H1 (cell line): ENCODE measurements at regions not wholly inside any gene's neighbourhood (a gene's known extent, or its start where the extent isn't known, plus 50 kb on each side); places are given as distances from the start of the nearest gene placed in this dataset.

ENCODE experiments used
- CTCF ChIA-PET: fragments of 300-600 bp; sonication (Branson Sonifier 250); formaldehyde crosslinking; loops from one replicate; lab custom pipeline; 2021; ENCODE audit not compliant: partially characterized antibody; lab: Charles Lee
- POLR2A ChIA-PET: fragments of 300-600 bp; sonication (Branson Sonifier 250); formaldehyde crosslinking; loops from one replicate; lab custom pipeline; 2021; ENCODE audit warnings: inconsistent platforms; ENCODE audit not compliant: partially characterized antibody; lab: Charles Lee
- DNase-seq, 2 experiments: peaks; one replicate each; pipeline versions ENCODE4 v3.0.0 to v3.0.0-alpha.2; 2010 to 2022; ENCODE audit warnings: low spot score in 2 of 2, low read depth in 1 of 2, mixed read lengths in 1 of 2
- FAIRE-seq: peaks from 2 replicates; lab custom pipeline; 2011; peaks lifted over from hg19 to GRCh38; lab: Jason Lieb, UNC
- H2AFZ ChIP-seq: 2 replicates; pipeline ENCODE4 v1.8.1; 2012; ENCODE audit warnings: low read length, inconsistent platforms
- H2AK5ac ChIP-seq: 2 replicates; pipeline ENCODE4 v1.6.1; 2013; ENCODE audit warnings: low read depth, low read length
- H2BK120ac ChIP-seq: replicated peaks from 2 replicates; pipeline ENCODE3; 2013; ENCODE audit warnings: low read depth, low read length, inconsistent platforms
- H2BK12ac ChIP-seq: 2 replicates; pipeline ENCODE4 v1.6.1; 2013; ENCODE audit warnings: low read depth, low read length
- H2BK15ac ChIP-seq: 2 replicates; pipeline ENCODE4 v1.6.1; 2013; ENCODE audit warnings: low read length
- H2BK20ac ChIP-seq: 2 replicates; pipeline ENCODE4 v1.6.1; 2013; ENCODE audit warnings: low read length
- H2BK5ac ChIP-seq: 2 replicates; pipeline ENCODE4 v1.6.1; 2013; ENCODE audit warnings: low read depth, low read length
- H3K14ac ChIP-seq: 2 replicates; pipeline ENCODE4 v1.6.1; 2013; ENCODE audit warnings: inconsistent platforms; ENCODE audit not compliant: insufficient read length
- H3K18ac ChIP-seq: 2 replicates; pipeline ENCODE4 v1.6.1; 2013; ENCODE audit warnings: low read length; ENCODE audit errors: extremely low read depth
- H3K23ac ChIP-seq: 2 replicates; pipeline ENCODE4 v1.6.1; 2013; ENCODE audit warnings: inconsistent platforms; ENCODE audit not compliant: insufficient read length
- H3K23me2 ChIP-seq: 2 replicates; pipeline ENCODE4 v1.6.1; 2013; ENCODE audit warnings: low read depth, low read length
- H3K27ac ChIP-seq: 2 replicates; pipeline ENCODE4 v1.6.1; 2011; ENCODE audit warnings: low read depth, low read length, inconsistent platforms
- H3K27me3 ChIP-seq, 4 experiments: replicated peaks in 1 of 4; 1 replicate in 1 of 4; 2 replicates in 3 of 4; pipeline versions ENCODE4 v1.6.1 to v1.8.1; 2011 to 2013; ENCODE audit warnings: low read length in 3 of 4, mild to moderate bottlenecking in 3 of 4, inconsistent platforms in 2 of 4, mixed read lengths in 2 of 4, moderate library complexity in 1 of 4; ENCODE audit not compliant: control insufficient read depth in 3 of 4, insufficient read depth in 3 of 4; ENCODE audit errors: extremely low read depth in 1 of 4
- H3K36me3 ChIP-seq, 4 experiments: 2 replicates each; pipeline versions ENCODE4 v1.6.1 to v1.8.1; 2011 to 2013; ENCODE audit warnings: mild to moderate bottlenecking in 4 of 4, low read length in 3 of 4, moderate library complexity in 2 of 4, control low read depth in 1 of 4, inconsistent platforms in 1 of 4; ENCODE audit not compliant: insufficient read depth in 4 of 4, control insufficient read depth in 2 of 4
- H3K4ac ChIP-seq: replicated peaks from 2 replicates; pipeline ENCODE3; 2013; ENCODE audit warnings: low read length, low read depth, mixed read lengths, inconsistent platforms; ENCODE audit not compliant: insufficient read length
- H3K4me1 ChIP-seq, 4 experiments: replicated peaks in 1 of 4; 1 replicate in 1 of 4; 2 replicates in 3 of 4; pipeline versions ENCODE4 v1.6.1 to v1.8.1; 2011 to 2013; ENCODE audit warnings: low read length in 3 of 4, inconsistent platforms in 2 of 4, mixed read lengths in 1 of 4; ENCODE audit not compliant: insufficient read depth in 4 of 4, control insufficient read depth in 3 of 4
- H3K4me2 ChIP-seq, 2 experiments: 2 replicates each; pipeline versions ENCODE4 v1.6.1 to v1.8.1; 2011 to 2013; ENCODE audit warnings: low read depth in 2 of 2, low read length in 2 of 2, control low read depth in 1 of 2, inconsistent platforms in 1 of 2, mild to moderate bottlenecking in 1 of 2; ENCODE audit not compliant: insufficient read depth in 1 of 2
- H3K4me3 ChIP-seq, 4 experiments: fragments of 200-600, 300-600 bp in 1 of 4; sonication (generic), shearing (Covaris generic), sonication (Bioruptor Twin) in 1 of 4; 2 replicates each; pipeline versions ENCODE4 v1.5.1 to v1.8.1; 2011 to 2016; ENCODE audit warnings: low read length in 4 of 4, low read depth in 3 of 4, control low read depth in 2 of 4, inconsistent platforms in 2 of 4, mild to moderate bottlenecking in 2 of 4, mixed read lengths in 1 of 4, moderate library complexity in 1 of 4; ENCODE audit not compliant: insufficient read depth in 2 of 4; ENCODE audit errors: extremely low read depth in 1 of 4
- H3K56ac ChIP-seq: replicated peaks from 2 replicates; pipeline ENCODE3; 2013; ENCODE audit warnings: low read depth, mild to moderate bottlenecking, mixed read lengths, low read length, inconsistent platforms; ENCODE audit not compliant: insufficient read length
- H3K79me1 ChIP-seq: 2 replicates; pipeline ENCODE4 v1.6.1; 2013; ENCODE audit warnings: low read depth, low read length, control low read depth
- H3K79me2 ChIP-seq, 2 experiments: 2 replicates each; pipeline versions ENCODE4 v1.6.1 to v1.8.1; 2012 to 2013; ENCODE audit warnings: low read length in 2 of 2, mild to moderate bottlenecking in 2 of 2, inconsistent platforms in 1 of 2; ENCODE audit not compliant: insufficient read depth in 2 of 2, control insufficient read depth in 1 of 2
- H3K9ac ChIP-seq, 4 experiments: replicated peaks in 1 of 4; 1 replicate in 1 of 4; 2 replicates in 3 of 4; pipeline versions ENCODE4 v1.6.1 to v1.8.1; 2011 to 2013; ENCODE audit warnings: low read depth in 3 of 4, low read length in 3 of 4, control low read depth in 2 of 4, mild to moderate bottlenecking in 2 of 4, moderate library complexity in 2 of 4, inconsistent platforms in 1 of 4; ENCODE audit errors: extremely low read depth in 1 of 4
- H3K9me3 ChIP-seq, 2 experiments: 2 replicates each; pipeline versions ENCODE4 v1.6.1 to v1.8.1; 2012 to 2013; ENCODE audit warnings: mild to moderate bottlenecking in 2 of 2, moderate library complexity in 2 of 2, control low read depth in 1 of 2, inconsistent platforms in 1 of 2, low read depth in 1 of 2, low read length in 1 of 2, mixed read lengths in 1 of 2; ENCODE audit not compliant: insufficient read depth in 2 of 2
- H4K20me1 ChIP-seq, 2 experiments: replicated peaks in 1 of 2; 2 replicates each; pipeline versions ENCODE3 to v1.8.1; 2011 to 2013; ENCODE audit warnings: inconsistent platforms in 2 of 2, low read length in 2 of 2, mild to moderate bottlenecking in 1 of 2; ENCODE audit not compliant: insufficient read depth in 2 of 2, control insufficient read depth in 1 of 2
- H4K5ac ChIP-seq: 2 replicates; pipeline ENCODE4 v1.6.1; 2013; ENCODE audit warnings: low read length, low read depth, mixed read lengths, inconsistent platforms; ENCODE audit not compliant: insufficient read length
- H4K8ac ChIP-seq: 2 replicates; pipeline ENCODE4 v1.8.0; 2013; ENCODE audit warnings: mild to moderate bottlenecking, moderate library complexity, low read length, inconsistent platforms; ENCODE audit not compliant: insufficient read depth; ENCODE audit errors: extremely low read depth
- H4K91ac ChIP-seq: replicated peaks from 2 replicates; pipeline ENCODE3; 2013; ENCODE audit warnings: low read length, mixed read lengths, inconsistent platforms; ENCODE audit not compliant: insufficient read length
- BCL11A ChIP-seq, 2 experiments: IDR thresholded peaks; one replicate each; pipeline ENCODE4 v1.6.1; 2011; ENCODE audit warnings: low read depth in 2 of 2, low read length in 2 of 2, mild to moderate bottlenecking in 2 of 2
- EZH2 ChIP-seq: fragments of 200-600 bp; sonication (generic); IDR thresholded peaks from 2 replicates; pipeline ENCODE4 v1.7.1; 2012; ENCODE audit warnings: low read depth, mild to moderate bottlenecking, moderate library complexity, low read length, inconsistent platforms; ENCODE audit not compliant: severe bottlenecking
- GTF2F1 ChIP-seq: IDR thresholded peaks from 2 replicates; pipeline ENCODE4 v1.6.1; 2012; ENCODE audit warnings: low read depth, low read length, improper control_type of control experiment, borderline replicate concordance
- HDAC2 ChIP-seq, 2 experiments: fragments of 300-600 bp in 1 of 2; sonication (generic) in 1 of 2; IDR thresholded peaks; 2 replicates each; pipeline ENCODE4 v1.6.1; 2011 to 2012; ENCODE audit warnings: low read depth in 2 of 2, low read length in 2 of 2, mild to moderate bottlenecking in 2 of 2, moderate library complexity in 2 of 2, borderline replicate concordance in 1 of 2, inconsistent platforms in 1 of 2
- NANOG ChIP-seq: IDR thresholded peaks from 2 replicates; pipeline ENCODE4 v1.6.1; 2011; ENCODE audit warnings: low read length, low read depth, mild to moderate bottlenecking, inconsistent platforms; ENCODE audit not compliant: insufficient read depth, poor library complexity, severe bottlenecking
- POLR2A ChIP-seq, 2 experiments: IDR thresholded peaks; 1 replicate in 1 of 2; 2 replicates in 1 of 2; pipeline ENCODE4 v1.6.1; 2011; ENCODE audit warnings: low read depth in 2 of 2, low read length in 2 of 2, mild to moderate bottlenecking in 2 of 2; ENCODE audit errors: control extremely low read depth in 1 of 2
- RAD21 ChIP-seq, 2 experiments: IDR thresholded peaks in 1 of 2; conservative IDR thresholded peaks in 1 of 2; 2 replicates each; pipeline ENCODE4 v1.6.1; 2011; ENCODE audit warnings: low read depth in 2 of 2, low read length in 2 of 2, improper control_type of control experiment in 1 of 2, inconsistent platforms in 1 of 2, mild to moderate bottlenecking in 1 of 2, moderate library complexity in 1 of 2
- RXRA ChIP-seq: IDR thresholded peaks from 2 replicates; pipeline ENCODE4 v1.6.1; 2011; ENCODE audit warnings: low read depth, mild to moderate bottlenecking, low read length, moderate library complexity; ENCODE audit not compliant: insufficient read depth
- SIRT6 ChIP-seq: IDR thresholded peaks from one replicate; pipeline ENCODE4 v1.7.1; 2012; ENCODE audit warnings: low read length, inconsistent platforms
- SP2 ChIP-seq: IDR thresholded peaks from 2 replicates; pipeline ENCODE4 v1.6.1; 2012; ENCODE audit warnings: mild to moderate bottlenecking, low read length, inconsistent platforms
- WGBS, 2 experiments: shearing (Covaris generic) in 1 of 2; methylation state at CpG; one replicate each; pipeline versions ENCODE4 v1.1.6 to v1.1.7; 2013 to 2015; ENCODE audit warnings: low lambda C conversion rate in 2 of 2, mixed read lengths in 2 of 2, inconsistent platforms in 1 of 2, low coverage in 1 of 2, missing lambda C conversion rate in 1 of 2; ENCODE audit not compliant: insufficient replicate concordance in 2 of 2, insufficient coverage in 1 of 2, insufficient read length in 1 of 2; ENCODE audit errors: extremely low coverage in 1 of 2, missing lambda C conversion rate in 1 of 2; 5-methylcytosine and 5-hydroxymethylcytosine counted together
- TF ChIP-seq, protein P1 (sequence below), 3 experiments: IDR thresholded peaks; 1 replicate in 2 of 3; 2 replicates in 1 of 3; pipeline versions ENCODE4 v1.5.1 to v1.6.1; 2011; ENCODE audit warnings: low read length in 3 of 3, mild to moderate bottlenecking in 3 of 3, inconsistent platforms in 2 of 3, low read depth in 1 of 3, moderate library complexity in 1 of 3; ENCODE audit not compliant: insufficient read depth in 1 of 3; ENCODE audit errors: control extremely low read depth in 1 of 3
- TF ChIP-seq, protein P2 (sequence below): IDR thresholded peaks from 2 replicates; pipeline ENCODE4 v1.6.1; 2012; ENCODE audit warnings: inconsistent platforms

DNA sequence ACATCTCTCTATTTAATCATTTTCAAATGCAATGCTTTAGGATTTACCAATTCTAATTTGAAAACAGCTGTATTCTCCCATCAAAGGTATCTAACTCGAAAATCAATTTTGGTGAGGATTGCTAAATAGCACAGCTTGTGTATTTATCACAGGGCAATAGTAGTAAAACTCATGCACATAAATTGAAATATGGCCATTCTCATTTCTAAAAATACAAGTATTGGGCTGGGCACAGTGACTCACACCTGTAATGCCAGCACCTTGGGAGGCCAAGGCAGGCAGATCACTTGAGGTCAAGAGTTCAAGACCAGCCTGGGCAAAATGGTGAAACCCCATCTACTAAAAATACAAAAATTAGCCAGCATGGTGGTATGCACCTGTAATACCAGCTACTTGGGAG lies 164.8 kb upstream of the RASA1 start:
- Histone ChIP-seq H2BK5ac (no peak overlapping the region), H2BK12ac (no peak overlapping the region), H3K79me2 (no peaks in the 10 kb centered on the region), H3K23ac (no peak overlapping the region), H2AK5ac (no peak overlapping the region), H2BK15ac (no peak overlapping the region), H4K20me1 (no peaks in the 10 kb centered on the region), H4K8ac (no peak overlapping the region), H3K4me3 (no peak overlapping the region), H3K27me3 (no peaks in the 10 kb centered on the region), H3K36me3 (no peaks in the 10 kb centered on the region), H3K14ac (no peak overlapping the region), H3K56ac (no peak overlapping the region), H2AFZ (no peak overlapping the region), H3K9ac (no peak overlapping the region), H3K18ac (no peak overlapping the region), H2BK20ac (no peak overlapping the region), H3K23me2 (no peaks in the 10 kb centered on the region), H3K9me3 (no peaks in the 10 kb centered on the region), H4K91ac (no peak overlapping the region), H3K79me1 (no peaks in the 10 kb centered on the region), H2BK120ac (no peak overlapping the region), H4K5ac (no peak overlapping the region), H3K27ac (no peak overlapping the region), H3K4me2 (no peak overlapping the region), H3K4me1 (no peaks in the 10 kb centered on the region), H3K4ac (no peak overlapping the region)
- DNase-seq (no peak), FAIRE-seq (no peak)
- WGBS, 2 experiments, result 83% methylated on average over 1 of the region's 1 CpG; no CpG with 5 or more reads in 1 of the 2 experiments
- ChIA-PET CTCF (no interaction called here), POLR2A (no interaction called here)
- TF ChIP-seq GTF2F1, result no peak
- TF ChIP-seq RAD21 (IDR thresholded peaks at IDR 0.05 in 1 of 2, conservative IDR thresholded peaks at IDR 0.05 in 1 of 2; ENCODE audit: low read depth in 2 of 2, low read length in 2 of 2), result no peak
- TF ChIP-seq POLR2A (IDR thresholded peaks at IDR 0.05; ENCODE audit: control extremely low read depth in 1 of 2, low read depth in 2 of 2, low read length in 2 of 2), result no peak
- no peak for TF ChIP-seq NANOG
- TF ChIP-seq BCL11A (IDR thresholded peaks at IDR 0.05; ENCODE audit: low read depth in 2 of 2, low read length in 2 of 2), result no peak
- TF ChIP-seq SIRT6, result no peak
- TF ChIP-seq, protein P1, sequence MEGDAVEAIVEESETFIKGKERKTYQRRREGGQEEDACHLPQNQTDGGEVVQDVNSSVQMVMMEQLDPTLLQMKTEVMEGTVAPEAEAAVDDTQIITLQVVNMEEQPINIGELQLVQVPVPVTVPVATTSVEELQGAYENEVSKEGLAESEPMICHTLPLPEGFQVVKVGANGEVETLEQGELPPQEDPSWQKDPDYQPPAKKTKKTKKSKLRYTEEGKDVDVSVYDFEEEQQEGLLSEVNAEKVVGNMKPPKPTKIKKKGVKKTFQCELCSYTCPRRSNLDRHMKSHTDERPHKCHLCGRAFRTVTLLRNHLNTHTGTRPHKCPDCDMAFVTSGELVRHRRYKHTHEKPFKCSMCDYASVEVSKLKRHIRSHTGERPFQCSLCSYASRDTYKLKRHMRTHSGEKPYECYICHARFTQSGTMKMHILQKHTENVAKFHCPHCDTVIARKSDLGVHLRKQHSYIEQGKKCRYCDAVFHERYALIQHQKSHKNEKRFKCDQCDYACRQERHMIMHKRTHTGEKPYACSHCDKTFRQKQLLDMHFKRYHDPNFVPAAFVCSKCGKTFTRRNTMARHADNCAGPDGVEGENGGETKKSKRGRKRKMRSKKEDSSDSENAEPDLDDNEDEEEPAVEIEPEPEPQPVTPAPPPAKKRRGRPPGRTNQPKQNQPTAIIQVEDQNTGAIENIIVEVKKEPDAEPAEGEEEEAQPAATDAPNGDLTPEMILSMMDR (IDR thresholded peaks at IDR 0.05; ENCODE audit: control extremely low read depth in 1 of 3, insufficient read depth in 1 of 3, low read depth in 1 of 3, low read length in 3 of 3), result no peak
- TF ChIP-seq EZH2, result no peak
- TF ChIP-seq, protein P2, sequence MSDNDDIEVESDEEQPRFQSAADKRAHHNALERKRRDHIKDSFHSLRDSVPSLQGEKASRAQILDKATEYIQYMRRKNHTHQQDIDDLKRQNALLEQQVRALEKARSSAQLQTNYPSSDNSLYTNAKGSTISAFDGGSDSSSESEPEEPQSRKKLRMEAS, result no peak
- no peak for TF ChIP-seq RXRA
- no peak for TF ChIP-seq HDAC2 (IDR thresholded peaks at IDR 0.05; ENCODE audit: borderline replicate concordance in 1 of 2, low read depth in 2 of 2, low read length in 2 of 2)
- TF ChIP-seq SP2, result no peak
